H1 (cell line): ENCODE measurements at regions not wholly inside any gene's neighbourhood (a gene's known extent, or its start where the extent isn't known, plus 50 kb on each side); places are given as distances from the start of the nearest gene placed in this dataset.
A peak's percentile ranks its signal among the peaks of the same experiment; 100 is the strongest.

Experiments
- CTCF ChIA-PET: fragments of 300-600 bp; sonication (Branson Sonifier 250); formaldehyde crosslinking; loops from one replicate; lab custom pipeline; 2021; ENCODE audit not compliant: partially characterized antibody; lab: Charles Lee
- POLR2A ChIA-PET: fragments of 300-600 bp; sonication (Branson Sonifier 250); formaldehyde crosslinking; loops from one replicate; lab custom pipeline; 2021; ENCODE audit warnings: inconsistent platforms; ENCODE audit not compliant: partially characterized antibody; lab: Charles Lee
- DNase-seq, 2 experiments: peaks; one replicate each; pipeline versions ENCODE4 v3.0.0 to v3.0.0-alpha.2; 2010 to 2022; ENCODE audit warnings: low spot score in 2 of 2, low read depth in 1 of 2, mixed read lengths in 1 of 2
- FAIRE-seq: peaks from 2 replicates; lab custom pipeline; 2011; peaks lifted over from hg19 to GRCh38; lab: Jason Lieb, UNC
- H2AFZ ChIP-seq: 2 replicates; pipeline ENCODE4 v1.8.1; 2012; ENCODE audit warnings: low read length, inconsistent platforms
- H2AK5ac ChIP-seq: 2 replicates; pipeline ENCODE4 v1.6.1; 2013; ENCODE audit warnings: low read depth, low read length
- H2BK120ac ChIP-seq: replicated peaks from 2 replicates; pipeline ENCODE3; 2013; ENCODE audit warnings: low read depth, low read length, inconsistent platforms
- H2BK12ac ChIP-seq: 2 replicates; pipeline ENCODE4 v1.6.1; 2013; ENCODE audit warnings: low read depth, low read length
- H2BK15ac ChIP-seq: 2 replicates; pipeline ENCODE4 v1.6.1; 2013; ENCODE audit warnings: low read length
- H2BK20ac ChIP-seq: 2 replicates; pipeline ENCODE4 v1.6.1; 2013; ENCODE audit warnings: low read length
- H2BK5ac ChIP-seq: 2 replicates; pipeline ENCODE4 v1.6.1; 2013; ENCODE audit warnings: low read depth, low read length
- H3K14ac ChIP-seq: 2 replicates; pipeline ENCODE4 v1.6.1; 2013; ENCODE audit warnings: inconsistent platforms; ENCODE audit not compliant: insufficient read length
- H3K18ac ChIP-seq: 2 replicates; pipeline ENCODE4 v1.6.1; 2013; ENCODE audit warnings: low read length; ENCODE audit errors: extremely low read depth
- H3K23ac ChIP-seq: 2 replicates; pipeline ENCODE4 v1.6.1; 2013; ENCODE audit warnings: inconsistent platforms; ENCODE audit not compliant: insufficient read length
- H3K23me2 ChIP-seq: 2 replicates; pipeline ENCODE4 v1.6.1; 2013; ENCODE audit warnings: low read depth, low read length
- H3K27ac ChIP-seq: 2 replicates; pipeline ENCODE4 v1.6.1; 2011; ENCODE audit warnings: low read depth, low read length, inconsistent platforms
- H3K27me3 ChIP-seq, 4 experiments: replicated peaks in 1 of 4; 1 replicate in 1 of 4; 2 replicates in 3 of 4; pipeline versions ENCODE4 v1.6.1 to v1.8.1; 2011 to 2013; ENCODE audit warnings: low read length in 3 of 4, mild to moderate bottlenecking in 3 of 4, inconsistent platforms in 2 of 4, mixed read lengths in 2 of 4, moderate library complexity in 1 of 4; ENCODE audit not compliant: control insufficient read depth in 3 of 4, insufficient read depth in 3 of 4; ENCODE audit errors: extremely low read depth in 1 of 4
- H3K36me3 ChIP-seq, 4 experiments: 2 replicates each; pipeline versions ENCODE4 v1.6.1 to v1.8.1; 2011 to 2013; ENCODE audit warnings: mild to moderate bottlenecking in 4 of 4, low read length in 3 of 4, moderate library complexity in 2 of 4, control low read depth in 1 of 4, inconsistent platforms in 1 of 4; ENCODE audit not compliant: insufficient read depth in 4 of 4, control insufficient read depth in 2 of 4
- H3K4ac ChIP-seq: replicated peaks from 2 replicates; pipeline ENCODE3; 2013; ENCODE audit warnings: low read length, low read depth, mixed read lengths, inconsistent platforms; ENCODE audit not compliant: insufficient read length
- H3K4me1 ChIP-seq, 4 experiments: replicated peaks in 1 of 4; 1 replicate in 1 of 4; 2 replicates in 3 of 4; pipeline versions ENCODE4 v1.6.1 to v1.8.1; 2011 to 2013; ENCODE audit warnings: low read length in 3 of 4, inconsistent platforms in 2 of 4, mixed read lengths in 1 of 4; ENCODE audit not compliant: insufficient read depth in 4 of 4, control insufficient read depth in 3 of 4
- H3K4me2 ChIP-seq, 2 experiments: 2 replicates each; pipeline versions ENCODE4 v1.6.1 to v1.8.1; 2011 to 2013; ENCODE audit warnings: low read depth in 2 of 2, low read length in 2 of 2, control low read depth in 1 of 2, inconsistent platforms in 1 of 2, mild to moderate bottlenecking in 1 of 2; ENCODE audit not compliant: insufficient read depth in 1 of 2
- H3K4me3 ChIP-seq, 4 experiments: fragments of 200-600, 300-600 bp in 1 of 4; sonication (generic), shearing (Covaris generic), sonication (Bioruptor Twin) in 1 of 4; 2 replicates each; pipeline versions ENCODE4 v1.5.1 to v1.8.1; 2011 to 2016; ENCODE audit warnings: low read length in 4 of 4, low read depth in 3 of 4, control low read depth in 2 of 4, inconsistent platforms in 2 of 4, mild to moderate bottlenecking in 2 of 4, mixed read lengths in 1 of 4, moderate library complexity in 1 of 4; ENCODE audit not compliant: insufficient read depth in 2 of 4; ENCODE audit errors: extremely low read depth in 1 of 4
- H3K56ac ChIP-seq: replicated peaks from 2 replicates; pipeline ENCODE3; 2013; ENCODE audit warnings: low read depth, mild to moderate bottlenecking, mixed read lengths, low read length, inconsistent platforms; ENCODE audit not compliant: insufficient read length
- H3K79me1 ChIP-seq: 2 replicates; pipeline ENCODE4 v1.6.1; 2013; ENCODE audit warnings: low read depth, low read length, control low read depth
- H3K79me2 ChIP-seq, 2 experiments: 2 replicates each; pipeline versions ENCODE4 v1.6.1 to v1.8.1; 2012 to 2013; ENCODE audit warnings: low read length in 2 of 2, mild to moderate bottlenecking in 2 of 2, inconsistent platforms in 1 of 2; ENCODE audit not compliant: insufficient read depth in 2 of 2, control insufficient read depth in 1 of 2
- H3K9ac ChIP-seq, 4 experiments: replicated peaks in 1 of 4; 1 replicate in 1 of 4; 2 replicates in 3 of 4; pipeline versions ENCODE4 v1.6.1 to v1.8.1; 2011 to 2013; ENCODE audit warnings: low read depth in 3 of 4, low read length in 3 of 4, control low read depth in 2 of 4, mild to moderate bottlenecking in 2 of 4, moderate library complexity in 2 of 4, inconsistent platforms in 1 of 4; ENCODE audit errors: extremely low read depth in 1 of 4
- H3K9me3 ChIP-seq, 2 experiments: 2 replicates each; pipeline versions ENCODE4 v1.6.1 to v1.8.1; 2012 to 2013; ENCODE audit warnings: mild to moderate bottlenecking in 2 of 2, moderate library complexity in 2 of 2, control low read depth in 1 of 2, inconsistent platforms in 1 of 2, low read depth in 1 of 2, low read length in 1 of 2, mixed read lengths in 1 of 2; ENCODE audit not compliant: insufficient read depth in 2 of 2
- H4K20me1 ChIP-seq, 2 experiments: replicated peaks in 1 of 2; 2 replicates each; pipeline versions ENCODE3 to v1.8.1; 2011 to 2013; ENCODE audit warnings: inconsistent platforms in 2 of 2, low read length in 2 of 2, mild to moderate bottlenecking in 1 of 2; ENCODE audit not compliant: insufficient read depth in 2 of 2, control insufficient read depth in 1 of 2
- H4K5ac ChIP-seq: 2 replicates; pipeline ENCODE4 v1.6.1; 2013; ENCODE audit warnings: low read length, low read depth, mixed read lengths, inconsistent platforms; ENCODE audit not compliant: insufficient read length
- H4K8ac ChIP-seq: 2 replicates; pipeline ENCODE4 v1.8.0; 2013; ENCODE audit warnings: mild to moderate bottlenecking, moderate library complexity, low read length, inconsistent platforms; ENCODE audit not compliant: insufficient read depth; ENCODE audit errors: extremely low read depth
- H4K91ac ChIP-seq: replicated peaks from 2 replicates; pipeline ENCODE3; 2013; ENCODE audit warnings: low read length, mixed read lengths, inconsistent platforms; ENCODE audit not compliant: insufficient read length
- CBX5 ChIP-seq: fragments of 300-800, 300-1000 bp; sonication (generic); IDR thresholded peaks from 2 replicates; pipeline ENCODE4 v1.7.1; 2016; ENCODE audit warnings: antibody characterized with exemption, low read length, low read depth
- CREB1 ChIP-seq: IDR thresholded peaks from 2 replicates; pipeline ENCODE4 v1.6.1; 2012; ENCODE audit warnings: inconsistent platforms
- EGR1 ChIP-seq: IDR thresholded peaks from 2 replicates; pipeline ENCODE4 v1.6.1; 2011; ENCODE audit warnings: low read depth, low read length, borderline replicate concordance
- GTF2F1 ChIP-seq: IDR thresholded peaks from 2 replicates; pipeline ENCODE4 v1.6.1; 2012; ENCODE audit warnings: low read depth, low read length, improper control_type of control experiment, borderline replicate concordance
- NRF1 ChIP-seq: IDR thresholded peaks from 2 replicates; pipeline ENCODE4 v1.6.1; 2011; ENCODE audit warnings: mild to moderate bottlenecking, low read depth, low read length, improper control_type of control experiment
- SIRT6 ChIP-seq: IDR thresholded peaks from one replicate; pipeline ENCODE4 v1.7.1; 2012; ENCODE audit warnings: low read length, inconsistent platforms
- TAF1 ChIP-seq: IDR thresholded peaks from 2 replicates; pipeline ENCODE4 v1.6.1; 2011; ENCODE audit warnings: mild to moderate bottlenecking, low read depth, low read length
- TBP ChIP-seq: IDR thresholded peaks from 2 replicates; pipeline ENCODE4 v1.6.1; 2011; ENCODE audit warnings: low read depth, low read length, improper control_type of control experiment
- ZNF274 ChIP-seq: IDR thresholded peaks from 2 replicates; pipeline ENCODE4 v1.7.0; 2012; ENCODE audit warnings: low read length, borderline replicate concordance; ENCODE audit errors: extremely low read depth
- WGBS, 2 experiments: shearing (Covaris generic) in 1 of 2; methylation state at CpG; one replicate each; pipeline versions ENCODE4 v1.1.6 to v1.1.7; 2013 to 2015; ENCODE audit warnings: low lambda C conversion rate in 2 of 2, mixed read lengths in 2 of 2, inconsistent platforms in 1 of 2, low coverage in 1 of 2, missing lambda C conversion rate in 1 of 2; ENCODE audit not compliant: insufficient replicate concordance in 2 of 2, insufficient coverage in 1 of 2, insufficient read length in 1 of 2; ENCODE audit errors: extremely low coverage in 1 of 2, missing lambda C conversion rate in 1 of 2; 5-methylcytosine and 5-hydroxymethylcytosine counted together
- TF ChIP-seq, protein P1 (sequence below), 3 experiments: IDR thresholded peaks; 1 replicate in 2 of 3; 2 replicates in 1 of 3; pipeline versions ENCODE4 v1.5.1 to v1.6.1; 2011; ENCODE audit warnings: low read length in 3 of 3, mild to moderate bottlenecking in 3 of 3, inconsistent platforms in 2 of 3, low read depth in 1 of 3, moderate library complexity in 1 of 3; ENCODE audit not compliant: insufficient read depth in 1 of 3; ENCODE audit errors: control extremely low read depth in 1 of 3

DNA sequence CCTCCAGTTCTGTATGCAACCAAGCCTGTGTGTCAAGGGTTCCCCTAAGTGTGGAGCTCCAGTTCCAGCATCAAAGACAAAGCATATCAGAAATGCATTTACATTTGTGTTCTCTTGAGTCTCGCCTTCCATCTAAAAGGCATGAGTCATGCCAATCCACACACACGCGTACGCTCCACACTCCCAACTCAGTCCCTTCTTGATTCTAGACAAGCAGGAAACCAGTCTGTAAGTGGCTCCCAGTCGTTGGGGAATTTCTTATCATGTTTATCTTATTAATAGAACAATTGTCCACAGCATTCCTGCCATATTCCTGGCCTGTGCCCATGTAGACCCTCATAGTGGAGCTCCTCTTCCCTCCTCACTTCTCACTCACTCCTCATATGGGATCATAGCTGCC is 86.4 kb upstream of the SLC35G4 start:
- ChIA-PET CTCF (interaction anchor here (0.7 to 6.5 kb wide), 6 partner anchors 23 to 680 kb away, joined by 3 to 36 read pairs (median 3); no protein-coding TSS in a partner anchor), POLR2A (no interaction called here)
- Histone ChIP-seq H3K14ac (no peak overlapping the region), H3K23ac (no peak overlapping the region), H3K4me1 (no peaks in the 10 kb centered on the region; a peak in 1 of 7 replicates), H2AK5ac (no peak overlapping the region), H4K20me1 (no peaks in the 10 kb centered on the region), H4K5ac (no peak overlapping the region), H2BK12ac (no peak overlapping the region), H2AFZ (no peak overlapping the region), H3K23me2 (no peaks in the 10 kb centered on the region), H4K8ac (no peak overlapping the region), H3K4me2 (no peak overlapping the region), H3K79me2 (no peaks in the 10 kb centered on the region), H3K9ac (no peak overlapping the region), H3K36me3 (no peaks in the 10 kb centered on the region), H3K9me3 (no peaks in the 10 kb centered on the region), H2BK5ac (no peak overlapping the region), H4K91ac (no peak overlapping the region), H2BK15ac (0 out of 2 replicates have a peak overlapping the region, but pooled peaks have one; percentile 16), H3K27ac (no peak overlapping the region), H3K56ac (no peak overlapping the region), H3K4ac (no peak overlapping the region), H2BK120ac (no peak overlapping the region), H3K27me3 (peaks cover 0 to 2% (median under 1%) of the 10 kb centered on the region in 4 experiments; a peak in 6 of 7 replicates), H3K4me3 (no peak overlapping the region), H2BK20ac (no peak overlapping the region), H3K79me1 (no peaks in the 10 kb centered on the region), H3K18ac (no peak overlapping the region)
- no peak for FAIRE-seq
- no peak for DNase-seq
- TF ChIP-seq ZNF274 (no peak), CBX5 (no peak), NRF1 (no peak), EGR1 (no peak), SIRT6 (no peak), CREB1 (no peak), TAF1 (no peak), GTF2F1 (no peak), TBP (no peak)
- TF ChIP-seq, protein P1, sequence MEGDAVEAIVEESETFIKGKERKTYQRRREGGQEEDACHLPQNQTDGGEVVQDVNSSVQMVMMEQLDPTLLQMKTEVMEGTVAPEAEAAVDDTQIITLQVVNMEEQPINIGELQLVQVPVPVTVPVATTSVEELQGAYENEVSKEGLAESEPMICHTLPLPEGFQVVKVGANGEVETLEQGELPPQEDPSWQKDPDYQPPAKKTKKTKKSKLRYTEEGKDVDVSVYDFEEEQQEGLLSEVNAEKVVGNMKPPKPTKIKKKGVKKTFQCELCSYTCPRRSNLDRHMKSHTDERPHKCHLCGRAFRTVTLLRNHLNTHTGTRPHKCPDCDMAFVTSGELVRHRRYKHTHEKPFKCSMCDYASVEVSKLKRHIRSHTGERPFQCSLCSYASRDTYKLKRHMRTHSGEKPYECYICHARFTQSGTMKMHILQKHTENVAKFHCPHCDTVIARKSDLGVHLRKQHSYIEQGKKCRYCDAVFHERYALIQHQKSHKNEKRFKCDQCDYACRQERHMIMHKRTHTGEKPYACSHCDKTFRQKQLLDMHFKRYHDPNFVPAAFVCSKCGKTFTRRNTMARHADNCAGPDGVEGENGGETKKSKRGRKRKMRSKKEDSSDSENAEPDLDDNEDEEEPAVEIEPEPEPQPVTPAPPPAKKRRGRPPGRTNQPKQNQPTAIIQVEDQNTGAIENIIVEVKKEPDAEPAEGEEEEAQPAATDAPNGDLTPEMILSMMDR (IDR thresholded peaks at IDR 0.05; ENCODE audit: control extremely low read depth in 1 of 3, insufficient read depth in 1 of 3, low read depth in 1 of 3, low read length in 3 of 3) = no peak
- WGBS, 2 experiments = 93% methylated on average over 5 of the region's 5 CpGs; no CpG with 5 or more reads in 1 of the 2 experiments
